Stimulated activated CD8-positive, alpha-beta memory T cell treated with anti-CD3 and anti-CD28 coated beads, Interleukin-12 subunit alpha, Interleukin-12 subunit beta, amount 100 ng/mL, for 24 hours (primary cell): ENCODE measurements at regions not wholly inside any gene's neighbourhood (a gene's known extent, or its start where the extent isn't known, plus 50 kb on each side); places are given as distances from the start of the nearest gene placed in this dataset.

Experiments used
- DNase-seq: peaks from one replicate; pipeline ENCODE4 v3.0.0-alpha.2; 2020; ENCODE audit errors: extremely low read depth

DNA sequence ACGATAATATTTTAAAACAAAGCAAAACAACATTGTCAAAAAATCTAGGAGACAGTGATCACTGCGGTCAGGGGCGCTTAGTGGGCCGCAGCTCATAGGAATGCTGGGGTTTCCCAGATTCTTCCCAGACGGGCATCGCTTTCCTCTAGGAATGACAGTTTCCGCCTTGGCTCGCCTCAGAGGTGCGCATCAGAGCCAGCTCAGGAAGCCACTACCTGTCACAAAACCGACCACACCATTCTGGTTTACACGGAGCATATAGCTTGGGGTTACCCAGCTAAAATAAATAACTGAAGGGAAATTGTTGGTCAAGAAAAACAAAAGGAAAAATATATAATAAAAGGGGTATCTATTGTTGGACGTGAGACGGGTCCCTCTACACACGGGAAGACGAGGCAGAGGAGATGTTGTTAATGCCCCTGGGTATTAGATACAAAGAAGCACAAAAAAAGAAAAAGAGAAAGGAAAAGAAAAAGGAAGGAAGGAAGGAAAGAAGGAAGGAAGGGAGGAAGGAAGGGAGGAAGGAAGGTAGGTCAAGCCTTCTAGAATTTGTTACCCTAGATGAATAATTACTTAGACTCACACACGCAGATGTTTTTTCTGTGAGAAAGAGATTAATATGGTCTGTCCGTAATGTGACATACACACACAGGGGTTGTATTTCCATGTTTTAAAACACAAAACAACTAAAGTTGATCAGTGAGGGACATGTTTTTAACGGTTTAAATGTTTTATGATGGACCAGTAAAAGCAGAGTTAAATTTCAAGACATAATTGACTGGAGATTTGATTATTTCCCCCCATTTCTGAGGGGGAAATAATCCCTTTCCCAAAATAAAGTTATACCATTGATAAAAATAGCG is 292.4 kb upstream of the NFE2L3 start:
- no peak for DNase-seq

GRCh38 chr7:25860275-25861163 is 291.5 kb upstream of the NFE2L3 start:
- DNase-seq, result no peak

- no peak for DNase-seq
Measured at GRCh38 chr7:25861164-25861496, 290.9 kb upstream of the NFE2L3 start.

DNA sequence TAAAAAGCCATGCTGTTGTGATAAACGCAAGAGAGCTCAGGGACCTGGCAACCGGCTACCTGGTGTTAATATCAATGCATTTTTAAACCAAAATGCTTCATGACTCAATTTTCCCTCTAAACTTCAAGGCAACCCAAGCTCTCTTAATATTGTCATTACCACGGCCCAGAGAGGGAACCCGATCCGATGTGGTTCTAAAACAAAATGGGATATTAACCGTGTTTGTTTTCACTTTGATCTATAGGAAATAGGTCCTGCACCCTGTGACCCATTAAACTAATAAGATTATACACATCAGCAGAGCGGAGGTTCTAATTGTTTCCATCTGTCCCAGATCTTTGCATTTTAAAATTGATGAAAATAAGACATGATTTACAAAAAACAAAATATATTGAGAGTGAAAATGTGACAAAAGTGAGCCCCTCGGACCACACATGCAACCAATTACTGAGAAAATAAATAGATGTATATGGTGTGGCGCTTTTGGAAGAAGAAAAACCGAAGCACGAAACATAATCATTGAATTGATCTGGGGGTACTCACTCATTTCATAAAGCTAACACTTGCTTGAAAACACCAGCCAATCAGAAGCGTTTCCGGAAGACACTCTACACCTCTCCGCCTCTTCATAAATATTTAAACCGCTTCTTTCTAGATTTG is 290.3 kb upstream of the NFE2L3 start:
- DNase-seq, result no peak

DNA sequence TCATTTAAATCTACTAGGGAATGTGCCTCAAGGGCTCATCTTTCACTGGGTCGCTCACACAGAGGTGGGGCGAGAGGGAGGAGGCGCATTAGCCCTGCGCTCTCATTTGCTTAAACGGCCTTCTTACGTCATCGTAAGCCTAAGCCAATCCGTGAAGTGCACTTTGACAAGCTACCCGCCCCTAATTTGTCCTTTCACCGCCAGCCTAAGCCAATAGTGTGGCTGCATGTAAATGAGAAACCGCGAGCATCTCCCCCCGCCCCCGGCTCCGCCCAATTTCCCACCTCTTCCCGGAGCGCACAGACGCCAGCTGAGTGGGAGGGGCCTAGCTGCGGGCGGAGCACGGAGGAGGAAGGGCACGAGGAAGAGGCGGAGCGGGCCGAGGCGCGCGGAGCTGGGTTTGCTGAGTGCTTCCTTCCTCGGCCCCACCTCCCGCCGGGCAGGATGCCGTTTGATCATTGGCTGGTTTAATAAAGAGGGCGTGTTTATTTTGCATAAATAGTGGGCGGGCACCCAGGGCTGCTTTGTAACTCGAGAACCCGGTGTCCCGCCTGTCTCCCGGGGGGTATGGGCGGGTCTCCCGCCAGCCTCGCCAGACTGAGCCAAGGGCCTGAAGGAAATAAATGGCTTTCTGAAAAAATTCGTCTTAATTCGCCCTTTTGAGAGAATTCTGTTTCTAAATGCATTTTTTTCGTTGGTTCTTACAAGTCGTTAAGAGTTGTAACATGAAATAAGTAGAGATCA is 289.6 kb upstream of the NFE2L3 start:
- DNase-seq, result peak; percentile 57

DNA sequence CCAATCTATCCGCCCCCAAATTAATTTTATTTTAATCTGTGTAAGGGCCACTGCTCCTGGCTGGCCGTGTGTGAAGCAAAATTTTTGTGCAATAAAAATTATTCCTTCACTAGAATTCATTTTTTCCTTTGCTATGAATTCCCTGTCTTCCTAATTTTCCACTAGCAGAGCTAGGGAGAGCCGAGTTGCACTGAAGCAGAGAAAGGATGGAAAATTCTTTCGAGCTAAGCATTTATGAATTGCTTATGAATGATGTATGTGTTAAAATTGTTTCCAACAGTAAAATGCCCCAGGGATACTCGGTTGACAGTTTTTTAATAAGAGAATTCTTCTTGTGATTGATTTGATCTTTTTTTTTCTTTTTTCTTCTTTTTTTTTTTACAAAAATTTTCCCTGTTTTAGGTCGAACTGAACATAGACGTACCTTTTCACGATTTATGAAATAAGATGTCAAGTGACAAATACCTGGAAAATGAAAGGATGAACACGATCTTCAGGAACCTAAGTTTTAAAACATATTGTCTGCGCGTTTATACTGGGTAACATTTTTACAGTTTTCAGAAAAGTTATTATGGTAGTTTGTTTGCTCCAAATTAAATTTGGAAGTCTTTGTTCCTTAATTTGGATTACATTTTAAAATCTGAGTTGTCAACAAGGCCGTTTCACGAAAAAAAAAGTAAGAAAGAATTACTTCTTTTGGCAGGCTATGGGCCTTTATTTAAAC is 288.8 kb upstream of the NFE2L3 start:
- DNase-seq, result no peak

DNA sequence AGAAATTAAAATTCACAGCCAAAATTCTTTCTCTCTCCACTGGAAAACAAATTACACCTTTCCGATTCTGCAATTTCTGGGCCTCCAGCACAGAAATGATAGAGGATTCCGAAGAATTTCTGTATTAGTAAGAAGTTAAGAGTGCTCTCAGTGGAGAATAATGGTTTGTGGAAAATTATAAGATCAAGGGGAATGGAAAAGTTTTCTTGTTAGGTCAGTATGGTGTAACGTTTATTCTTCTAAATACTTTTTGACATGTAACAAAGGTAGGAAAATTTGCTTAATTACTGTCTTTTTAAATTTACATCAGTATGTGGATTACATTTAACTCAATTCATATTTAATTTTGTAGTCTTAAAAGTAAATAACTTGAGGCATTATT is 288.3 kb upstream of the NFE2L3 start:
- no peak for DNase-seq

DNA sequence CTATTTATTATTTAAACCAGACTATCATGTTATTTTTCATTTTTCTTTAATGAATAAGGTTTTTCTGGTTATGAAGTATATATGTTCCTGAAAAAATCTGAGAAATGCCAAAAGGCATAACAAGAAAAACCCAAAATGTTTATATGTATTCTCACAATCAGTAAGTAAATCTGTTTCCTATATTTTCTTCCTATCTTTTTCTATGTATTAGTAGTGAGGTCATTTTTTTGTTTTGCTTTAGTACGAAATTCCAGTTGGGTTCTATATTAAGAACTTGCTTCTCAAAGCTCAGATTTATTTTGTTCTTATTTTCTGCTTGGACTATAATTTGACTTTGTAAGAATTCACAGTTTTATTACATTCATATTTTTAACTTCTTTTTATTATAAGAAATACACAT is 287.5 kb upstream of the NFE2L3 start:
- DNase-seq, result no peak

DNA sequence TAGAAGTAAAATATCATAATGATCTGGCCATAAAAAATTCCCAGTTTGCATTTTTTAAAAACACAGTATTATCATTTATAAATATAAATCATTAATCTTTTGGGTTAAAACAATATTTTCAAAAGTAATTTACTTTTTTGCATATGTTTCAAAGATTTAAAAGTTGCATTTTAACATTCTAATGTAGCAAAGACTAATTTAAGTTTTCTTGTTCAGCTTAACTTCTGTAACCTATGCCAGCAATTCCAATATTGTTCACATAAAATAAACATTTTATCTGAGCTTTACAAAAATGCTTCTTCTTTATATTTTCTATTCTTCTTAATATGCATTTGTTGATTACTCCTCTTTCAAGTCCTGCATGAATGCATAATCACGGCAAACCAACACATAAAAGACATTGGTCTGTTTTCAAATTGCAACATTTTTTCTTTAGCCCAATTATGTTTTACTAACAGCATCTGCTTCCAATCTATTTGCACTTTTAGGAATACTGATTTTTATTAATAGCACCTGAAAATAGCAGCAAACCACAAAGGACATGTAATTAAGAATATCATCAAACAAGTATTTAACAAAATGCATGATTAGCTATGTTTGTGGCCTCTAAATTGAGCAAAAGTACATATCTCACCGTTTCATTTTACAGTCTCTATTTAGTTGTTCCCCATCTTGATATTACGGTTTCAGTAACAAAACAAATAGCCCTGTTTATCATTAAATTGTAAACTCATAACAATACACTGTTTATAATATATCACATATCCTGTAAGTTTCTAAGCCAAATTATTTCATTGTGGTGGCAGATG is 286.9 kb upstream of the NFE2L3 start:
- no peak for DNase-seq

DNA sequence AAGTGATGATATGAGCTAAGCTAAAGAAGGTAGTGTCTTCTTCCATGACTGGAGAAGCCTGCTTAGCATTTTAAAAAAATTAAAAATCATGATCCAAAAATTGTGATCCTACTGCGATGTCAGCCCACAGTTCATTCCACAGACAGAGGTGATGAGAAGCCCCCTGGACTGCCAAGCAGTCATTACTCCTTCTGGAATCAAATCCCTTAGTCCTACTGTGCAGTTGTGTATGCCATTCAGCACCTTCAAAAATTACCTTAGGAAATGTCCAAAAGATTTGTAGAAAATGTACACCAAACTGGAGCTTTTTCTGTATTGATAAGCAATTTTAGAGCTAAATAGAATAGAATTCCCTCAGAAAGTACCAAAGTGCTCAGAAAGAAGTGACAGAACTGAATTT is 283.5 kb upstream of the NFE2L3 start:
- no peak for DNase-seq

DNA sequence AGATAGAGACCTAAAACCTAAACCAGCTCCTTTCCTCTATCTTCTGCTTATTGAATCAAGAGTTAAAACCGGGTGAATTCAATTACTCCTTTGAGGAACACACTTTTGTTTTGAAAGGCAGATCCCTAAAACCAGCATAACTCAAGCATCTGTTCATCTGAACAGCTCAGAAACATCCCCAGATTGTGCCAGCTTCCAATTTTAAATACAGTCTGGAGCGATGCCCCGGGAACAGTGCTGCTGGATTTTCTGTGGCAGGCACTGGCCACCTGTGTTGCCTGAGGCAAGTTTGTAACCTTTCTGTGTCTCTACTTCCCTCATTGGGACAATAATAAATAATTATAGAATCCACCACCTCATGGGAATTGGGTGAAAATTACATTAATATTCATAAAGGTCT is 281.4 kb upstream of the NFE2L3 start:
- no peak for DNase-seq

GRCh38 chr7:25876092-25876491 is 275.9 kb upstream of the NFE2L3 start:
- DNase-seq, result no peak

DNA sequence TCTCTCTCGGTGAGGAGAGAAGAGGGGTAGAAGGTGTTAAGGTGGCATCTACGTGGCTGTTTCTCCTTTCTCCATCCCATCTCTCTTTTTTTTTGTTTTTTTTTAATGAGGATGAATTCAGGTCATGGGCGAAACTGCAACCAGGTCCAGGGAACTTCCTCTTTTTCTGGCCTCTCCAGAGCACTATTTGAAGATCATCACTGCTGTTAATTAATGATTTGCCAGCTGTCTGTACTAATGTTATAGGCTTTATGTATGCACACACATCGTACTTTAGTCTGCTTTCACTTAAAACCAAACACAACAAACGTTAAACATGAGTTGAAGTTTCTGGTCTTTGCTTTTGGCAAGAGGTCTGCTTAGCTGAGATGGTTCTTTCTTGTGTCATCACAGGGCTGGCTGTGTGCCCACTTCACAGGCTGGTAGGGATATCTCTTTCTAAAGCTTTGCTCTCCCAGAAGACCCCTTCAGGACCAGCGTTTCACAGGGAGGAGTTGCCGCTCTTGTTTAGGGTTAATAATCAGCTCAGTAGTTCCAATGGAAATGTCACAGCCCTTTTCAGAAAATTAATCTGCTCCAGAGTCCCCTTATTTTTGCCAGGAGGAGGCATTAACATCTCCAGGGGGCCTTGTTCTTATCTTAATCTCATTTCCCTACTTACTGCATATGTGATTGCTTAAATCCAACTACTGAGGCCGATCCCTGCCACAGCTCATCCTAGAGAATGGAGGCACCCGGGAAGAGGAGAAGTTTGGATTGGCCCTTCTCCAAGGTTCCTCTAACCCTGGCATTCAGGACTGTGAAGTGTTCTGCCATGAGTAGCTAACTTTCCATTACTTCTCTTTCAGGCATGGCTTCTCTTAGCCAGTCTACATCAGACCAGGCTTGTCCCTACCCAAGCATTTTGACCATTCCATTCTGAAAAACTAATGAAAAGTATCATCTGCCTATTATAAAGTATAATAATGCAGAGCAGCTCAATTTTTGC is 273.9 kb upstream of the NFE2L3 start:
- DNase-seq, result no peak

DNA sequence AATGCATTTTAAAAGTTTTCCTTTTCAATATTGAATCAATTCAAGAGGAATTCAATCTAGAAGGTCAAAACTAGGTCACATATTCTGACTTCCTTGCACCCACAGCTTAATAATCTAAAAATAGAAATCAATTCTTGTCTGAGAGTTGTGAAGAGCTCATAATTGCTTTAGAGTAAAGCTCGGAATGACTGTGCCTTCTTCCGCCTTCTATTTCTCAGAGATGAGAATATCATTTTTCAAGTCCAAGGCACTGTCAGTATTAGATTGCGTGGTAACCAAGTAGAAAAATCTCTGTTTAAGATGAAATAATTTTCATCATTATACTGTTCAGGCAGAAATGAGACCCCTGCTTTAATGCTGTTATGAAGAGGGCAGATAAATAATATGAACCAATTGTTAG is 272.2 kb upstream of the NFE2L3 start:
- no peak for DNase-seq

GRCh38 chr7:25881317-25882037 is 270.5 kb upstream of the NFE2L3 start:
- DNase-seq, result no peak

DNA sequence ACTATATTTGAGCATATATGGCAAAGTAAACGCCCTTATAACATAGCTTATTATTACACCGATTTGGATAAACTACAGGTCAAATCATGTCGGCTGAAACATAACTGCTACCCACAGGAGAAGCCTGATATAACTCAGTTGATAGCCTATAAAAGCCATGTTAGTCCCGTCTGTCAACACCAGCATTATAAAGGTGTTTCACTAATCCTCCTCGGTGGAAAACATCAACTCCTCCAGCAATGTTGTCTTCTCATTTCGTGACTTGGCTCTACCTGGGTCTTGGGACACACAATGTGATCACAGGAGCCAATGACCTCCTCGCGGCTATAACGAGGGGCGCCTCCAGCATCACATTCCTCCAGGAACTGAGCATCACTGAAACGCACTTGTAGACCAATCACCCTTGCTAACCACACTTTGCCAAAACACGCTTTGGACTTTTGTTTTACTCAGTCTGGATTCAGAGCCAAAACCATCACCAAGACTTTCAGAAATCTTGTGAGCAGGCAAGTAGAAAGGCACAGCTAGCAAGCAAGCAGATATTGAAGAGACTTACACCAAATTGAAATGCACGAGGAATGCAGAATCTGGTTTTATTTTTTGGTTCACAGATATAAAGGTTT is 269.7 kb upstream of the NFE2L3 start:
- no peak for DNase-seq

DNA sequence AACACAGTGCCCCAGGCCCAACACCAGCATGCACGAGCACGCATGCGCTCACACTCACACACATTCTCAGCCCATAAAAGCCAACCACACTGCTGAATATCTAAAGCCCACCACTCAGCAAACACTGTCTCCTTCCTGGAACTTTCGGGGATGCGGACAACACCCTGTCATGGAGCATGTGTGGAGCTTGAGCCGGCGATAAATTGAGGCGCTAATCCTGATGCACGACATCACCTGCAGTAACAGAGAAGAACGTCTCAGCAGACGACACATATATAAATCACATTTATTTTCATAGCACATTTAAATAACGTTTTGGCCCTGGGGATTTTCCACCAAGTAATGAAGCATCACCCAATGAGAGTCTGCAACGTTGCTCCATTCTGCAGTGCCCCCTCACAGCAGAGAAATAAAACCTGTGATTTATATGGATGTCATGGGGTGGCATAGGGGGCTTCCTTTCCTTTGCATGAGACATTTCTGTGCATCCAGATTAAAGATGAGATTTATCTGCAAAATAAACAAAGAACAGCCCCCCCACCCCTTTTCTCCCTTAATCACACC is 267.7 kb upstream of the NFE2L3 start:
- DNase-seq, result no peak
